Suprapubic skin (tissue), 3 donors: ENCODE measurements at regions not wholly inside any gene's neighbourhood (a gene's known extent, or its start where the extent isn't known, plus 50 kb on each side); places are given as distances from the start of the nearest gene placed in this dataset.

ENCODE experiments used
- EP300 ChIP-seq: sonication (generic); formaldehyde crosslinking; IDR thresholded peaks from one replicate; pipeline ENCODE4 v1.6.1; 2017; ENCODE audit warnings: antibody characterized with exemption
- POLR2A ChIP-seq, 2 donors: fragments of 450-650 bp; IDR thresholded peaks; one replicate each; pipeline ENCODE4 v1.6.1; 2017; ENCODE audit warnings: antibody characterized with exemption in 2 of 2, mild to moderate bottlenecking in 2 of 2, moderate library complexity in 2 of 2
- TF ChIP-seq, protein P1 (sequence below), 2 donors: fragments of 200-600 bp in 1 of 2; fragments of 450-650 bp in 1 of 2; sonication (generic) in 1 of 2; IDR thresholded peaks; one replicate each; pipeline ENCODE4 v1.5.1; 2016 to 2019; ENCODE audit warnings: antibody characterized with exemption in 2 of 2, mild to moderate bottlenecking in 1 of 2, moderate library complexity in 1 of 2

DNA sequence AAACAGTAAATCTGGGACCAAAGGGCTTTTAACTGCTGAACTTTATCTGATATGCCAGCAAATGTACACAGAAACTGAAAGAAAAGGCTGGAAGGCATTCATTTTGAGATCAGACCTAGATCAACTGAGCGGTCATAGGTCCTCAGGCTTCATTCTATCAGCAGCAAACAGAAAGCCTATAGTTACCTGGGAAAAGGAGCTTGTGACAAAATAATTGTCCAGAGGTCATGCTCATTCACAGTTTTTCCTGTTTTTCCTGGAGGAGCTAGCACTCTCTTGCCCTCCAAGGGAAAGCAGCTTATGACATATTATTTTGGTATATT is 320.2 kb downstream of the AHR start:
- no peak for TF ChIP-seq EP300
- TF ChIP-seq, protein P1, sequence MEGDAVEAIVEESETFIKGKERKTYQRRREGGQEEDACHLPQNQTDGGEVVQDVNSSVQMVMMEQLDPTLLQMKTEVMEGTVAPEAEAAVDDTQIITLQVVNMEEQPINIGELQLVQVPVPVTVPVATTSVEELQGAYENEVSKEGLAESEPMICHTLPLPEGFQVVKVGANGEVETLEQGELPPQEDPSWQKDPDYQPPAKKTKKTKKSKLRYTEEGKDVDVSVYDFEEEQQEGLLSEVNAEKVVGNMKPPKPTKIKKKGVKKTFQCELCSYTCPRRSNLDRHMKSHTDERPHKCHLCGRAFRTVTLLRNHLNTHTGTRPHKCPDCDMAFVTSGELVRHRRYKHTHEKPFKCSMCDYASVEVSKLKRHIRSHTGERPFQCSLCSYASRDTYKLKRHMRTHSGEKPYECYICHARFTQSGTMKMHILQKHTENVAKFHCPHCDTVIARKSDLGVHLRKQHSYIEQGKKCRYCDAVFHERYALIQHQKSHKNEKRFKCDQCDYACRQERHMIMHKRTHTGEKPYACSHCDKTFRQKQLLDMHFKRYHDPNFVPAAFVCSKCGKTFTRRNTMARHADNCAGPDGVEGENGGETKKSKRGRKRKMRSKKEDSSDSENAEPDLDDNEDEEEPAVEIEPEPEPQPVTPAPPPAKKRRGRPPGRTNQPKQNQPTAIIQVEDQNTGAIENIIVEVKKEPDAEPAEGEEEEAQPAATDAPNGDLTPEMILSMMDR (IDR thresholded peaks at IDR 0.05): no peak
- TF ChIP-seq POLR2A (IDR thresholded peaks at IDR 0.05): no peak
